ENCODE measurements at regions not wholly inside any gene's neighbourhood (a gene's known extent, or its start where the extent isn't known, plus 50 kb on each side); places are given as distances from the start of the nearest gene placed in this dataset.

GRCh38 chr4:83213640-83214039, 71.0 kb downstream of the COQ2 start:
- no peak for DNase-seq (ENCODE audit: extremely low spot score)
- ChIA-PET CTCF (interaction anchor here (0.6 kb wide), 1 partner anchor 68 kb away, joined by 3 read pairs; no protein-coding TSS in a partner anchor), POLR2A (no interaction called here)
- TF ChIP-seq LEF1 (IDR thresholded peaks at IDR 0.05; ENCODE audit: borderline replicate concordance) (no peak), CTBP1 (IDR thresholded peaks at IDR 0.05; ENCODE audit: borderline replicate concordance) (no peak), FOXK2 (IDR thresholded peaks at IDR 0.05) (no peak), BHLHE40 (IDR thresholded peaks at IDR 0.05; ENCODE audit: borderline replicate concordance) (no peak), SP1 (IDR thresholded peaks at IDR 0.05) (no peak), TARDBP (IDR thresholded peaks at IDR 0.05) (no peak), HDGF (IDR thresholded peaks at IDR 0.05; ENCODE audit: borderline replicate concordance) (no peak), L3MBTL2 (conservative IDR thresholded peaks at IDR 0.05) (no peak), ELF4 (IDR thresholded peaks at IDR 0.05) (no peak), SUZ12 (IDR thresholded peaks at IDR 0.05) (no peak), ZNF384 (IDR thresholded peaks at IDR 0.05) (no peak)
- TF ChIP-seq, protein P1, sequence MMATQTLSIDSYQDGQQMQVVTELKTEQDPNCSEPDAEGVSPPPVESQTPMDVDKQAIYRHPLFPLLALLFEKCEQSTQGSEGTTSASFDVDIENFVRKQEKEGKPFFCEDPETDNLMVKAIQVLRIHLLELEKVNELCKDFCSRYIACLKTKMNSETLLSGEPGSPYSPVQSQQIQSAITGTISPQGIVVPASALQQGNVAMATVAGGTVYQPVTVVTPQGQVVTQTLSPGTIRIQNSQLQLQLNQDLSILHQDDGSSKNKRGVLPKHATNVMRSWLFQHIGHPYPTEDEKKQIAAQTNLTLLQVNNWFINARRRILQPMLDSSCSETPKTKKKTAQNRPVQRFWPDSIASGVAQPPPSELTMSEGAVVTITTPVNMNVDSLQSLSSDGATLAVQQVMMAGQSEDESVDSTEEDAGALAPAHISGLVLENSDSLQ (IDR thresholded peaks at IDR 0.05), result no peak

- no peak for DNase-seq (ENCODE audit: extremely low spot score)
- TF ChIP-seq BHLHE40 (IDR thresholded peaks at IDR 0.05; ENCODE audit: borderline replicate concordance) (no peak), NFRKB (IDR thresholded peaks at IDR 0.05) (no peak), ARNT (IDR thresholded peaks at IDR 0.05) (no peak), LEF1 (IDR thresholded peaks at IDR 0.05; ENCODE audit: borderline replicate concordance) (no peak), FOXM1 (IDR thresholded peaks at IDR 0.05; ENCODE audit: borderline replicate concordance) (no peak), ZNF384 (IDR thresholded peaks at IDR 0.05) (no peak), HDGF (IDR thresholded peaks at IDR 0.05; ENCODE audit: borderline replicate concordance) (no peak), TARDBP (IDR thresholded peaks at IDR 0.05) (no peak)
- ChIA-PET POLR2A (no interaction called here), CTCF (no interaction called here)
Measured at GRCh38 chr4:83212041-83212851, 72.4 kb downstream of the COQ2 start.

- ChIA-PET POLR2A (no interaction called here), CTCF (no interaction called here)
- no peak for TF ChIP-seq L3MBTL2 (conservative IDR thresholded peaks at IDR 0.05)
- no peak for TF ChIP-seq ELF4 (IDR thresholded peaks at IDR 0.05)
- no peak for TF ChIP-seq FOXA1 (IDR thresholded peaks at IDR 0.05)
- no peak for TF ChIP-seq FOXM1 (IDR thresholded peaks at IDR 0.05; ENCODE audit: borderline replicate concordance)
- no peak for TF ChIP-seq CTBP1 (IDR thresholded peaks at IDR 0.05; ENCODE audit: borderline replicate concordance)
- TF ChIP-seq, protein P1 (IDR thresholded peaks at IDR 0.05), result no peak
- TF ChIP-seq FOXK2 (IDR thresholded peaks at IDR 0.05), result no peak
- no peak for TF ChIP-seq TARDBP (IDR thresholded peaks at IDR 0.05)
- no peak for TF ChIP-seq ZNF384 (IDR thresholded peaks at IDR 0.05)
- TF ChIP-seq HDGF (IDR thresholded peaks at IDR 0.05; ENCODE audit: borderline replicate concordance), result no peak
- TF ChIP-seq SP1 (IDR thresholded peaks at IDR 0.05), result no peak
- no peak for TF ChIP-seq NFRKB (IDR thresholded peaks at IDR 0.05)
- no peak for TF ChIP-seq SUZ12 (IDR thresholded peaks at IDR 0.05)
- no peak for TF ChIP-seq BHLHE40 (IDR thresholded peaks at IDR 0.05; ENCODE audit: borderline replicate concordance)
- no peak for TF ChIP-seq ARNT (IDR thresholded peaks at IDR 0.05)
- no peak for TF ChIP-seq LEF1 (IDR thresholded peaks at IDR 0.05; ENCODE audit: borderline replicate concordance)
- DNase-seq (ENCODE audit: extremely low spot score), result no peak
Measured at GRCh38 chr4:83209419-83209818, 75.2 kb downstream of the COQ2 start.

GRCh38 chr4:83208371-83209365, 75.9 kb downstream of the COQ2 start:
- POLR2A ChIA-PET, result no interaction called here
- CTCF ChIA-PET, result no interaction called here
- TF ChIP-seq FOXM1 (IDR thresholded peaks at IDR 0.05; ENCODE audit: borderline replicate concordance), result no peak
- no peak for TF ChIP-seq TARDBP (IDR thresholded peaks at IDR 0.05)
- TF ChIP-seq ZNF384 (IDR thresholded peaks at IDR 0.05), result no peak
- no peak for TF ChIP-seq SP1 (IDR thresholded peaks at IDR 0.05)
- TF ChIP-seq, protein P1 (IDR thresholded peaks at IDR 0.05), result no peak
- TF ChIP-seq L3MBTL2 (conservative IDR thresholded peaks at IDR 0.05), result no peak
- no peak for TF ChIP-seq FOXA1 (IDR thresholded peaks at IDR 0.05)
- TF ChIP-seq ARNT (IDR thresholded peaks at IDR 0.05), result no peak
- no peak for TF ChIP-seq CTBP1 (IDR thresholded peaks at IDR 0.05; ENCODE audit: borderline replicate concordance)
- no peak for TF ChIP-seq LEF1 (IDR thresholded peaks at IDR 0.05; ENCODE audit: borderline replicate concordance)
- no peak for TF ChIP-seq SUZ12 (IDR thresholded peaks at IDR 0.05)
- TF ChIP-seq BHLHE40 (IDR thresholded peaks at IDR 0.05; ENCODE audit: borderline replicate concordance), result no peak
- TF ChIP-seq FOXK2 (IDR thresholded peaks at IDR 0.05), result no peak
- TF ChIP-seq NFRKB (IDR thresholded peaks at IDR 0.05), result no peak
- TF ChIP-seq HDGF (IDR thresholded peaks at IDR 0.05; ENCODE audit: borderline replicate concordance), result no peak
- TF ChIP-seq ELF4 (IDR thresholded peaks at IDR 0.05), result no peak
- no peak for DNase-seq (ENCODE audit: extremely low spot score)

DNA sequence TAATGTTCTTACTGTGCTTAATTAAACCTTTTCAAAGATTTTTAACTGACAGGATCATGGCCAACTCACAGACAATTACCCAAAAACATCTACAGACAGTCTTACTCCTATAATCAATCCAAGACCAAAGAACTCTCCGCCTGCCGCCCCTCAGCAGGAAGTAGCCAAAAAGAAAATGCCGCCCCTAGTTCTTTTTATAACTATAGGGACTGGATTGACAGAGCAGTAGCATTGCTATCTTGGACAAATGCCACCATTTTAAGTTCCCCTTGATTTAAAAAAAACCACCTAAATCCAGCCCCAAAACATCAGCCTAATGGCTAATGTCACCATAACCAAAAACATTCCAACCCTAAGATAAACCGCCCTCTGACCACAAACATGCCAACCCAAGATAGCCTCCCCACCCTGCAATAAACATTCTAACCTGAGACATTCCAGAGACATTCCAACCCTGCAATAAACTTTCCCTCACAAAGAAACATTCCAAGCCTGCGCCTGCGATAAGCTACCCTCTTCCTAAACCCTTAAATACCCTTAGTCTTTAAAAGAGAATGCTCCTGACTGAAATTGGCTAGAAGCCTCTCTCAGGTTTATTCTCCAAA, 77.0 kb downstream of the COQ2 start:
- POLR2A ChIA-PET, result no interaction called here
- no peak for DNase-seq (ENCODE audit: extremely low spot score)
- CTCF ChIA-PET, result interaction anchor here (0.6 kb wide), 1 partner anchor 72 kb away, joined by 3 read pairs; no protein-coding TSS in a partner anchor
- TF ChIP-seq, protein P1 (IDR thresholded peaks at IDR 0.05), result no peak
- TF ChIP-seq LEF1 (IDR thresholded peaks at IDR 0.05; ENCODE audit: borderline replicate concordance) (no peak), FOXM1 (IDR thresholded peaks at IDR 0.05; ENCODE audit: borderline replicate concordance) (no peak), TARDBP (IDR thresholded peaks at IDR 0.05) (no peak), FOXK2 (IDR thresholded peaks at IDR 0.05) (no peak), CTBP1 (IDR thresholded peaks at IDR 0.05; ENCODE audit: borderline replicate concordance) (no peak), BHLHE40 (IDR thresholded peaks at IDR 0.05; ENCODE audit: borderline replicate concordance) (no peak), L3MBTL2 (conservative IDR thresholded peaks at IDR 0.05) (no peak), ARNT (IDR thresholded peaks at IDR 0.05) (no peak)
